ENCODE measurements at regions not wholly inside any gene's neighbourhood (a gene's known extent, or its start where the extent isn't known, plus 50 kb on each side); places are given as distances from the start of the nearest gene placed in this dataset.

DNA sequence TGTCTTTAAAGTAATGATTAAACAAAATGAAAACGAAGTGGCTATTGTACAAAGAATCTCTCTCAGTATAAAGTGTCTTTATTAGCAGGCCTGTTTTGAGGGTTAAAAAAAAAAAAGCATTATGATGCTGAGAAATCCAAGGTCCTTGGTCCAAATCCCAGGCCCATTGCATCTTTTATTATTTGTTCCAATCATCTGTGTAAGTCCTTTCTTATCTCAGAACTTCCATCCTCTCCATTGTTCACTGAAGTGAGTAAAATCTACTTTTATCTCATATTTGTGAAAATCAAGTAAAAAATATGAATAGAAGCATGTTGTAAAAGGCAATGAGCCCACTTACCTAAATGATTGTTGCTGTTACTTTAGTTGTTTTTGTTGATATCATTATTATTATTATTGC is 499.1 kb upstream of the JAG1 start:
- peaks cover 72% of the 10 kb centered on the region for H3K4me1 Mint-ChIP-seq (ENCODE audit: low read depth)
- H3K36me3 Mint-ChIP-seq (ENCODE audit: low read depth) = no peaks in the 10 kb centered on the region
- H3K9me3 Mint-ChIP-seq (ENCODE audit: low read depth) = no peaks in the 10 kb centered on the region
- H3K4me3 Mint-ChIP-seq (ENCODE audit: unreplicated experiment) = no peak overlapping the region
- H3K27me3 Mint-ChIP-seq (ENCODE audit: low read depth) = no peaks in the 10 kb centered on the region
- TF ChIP-seq, protein P1, sequence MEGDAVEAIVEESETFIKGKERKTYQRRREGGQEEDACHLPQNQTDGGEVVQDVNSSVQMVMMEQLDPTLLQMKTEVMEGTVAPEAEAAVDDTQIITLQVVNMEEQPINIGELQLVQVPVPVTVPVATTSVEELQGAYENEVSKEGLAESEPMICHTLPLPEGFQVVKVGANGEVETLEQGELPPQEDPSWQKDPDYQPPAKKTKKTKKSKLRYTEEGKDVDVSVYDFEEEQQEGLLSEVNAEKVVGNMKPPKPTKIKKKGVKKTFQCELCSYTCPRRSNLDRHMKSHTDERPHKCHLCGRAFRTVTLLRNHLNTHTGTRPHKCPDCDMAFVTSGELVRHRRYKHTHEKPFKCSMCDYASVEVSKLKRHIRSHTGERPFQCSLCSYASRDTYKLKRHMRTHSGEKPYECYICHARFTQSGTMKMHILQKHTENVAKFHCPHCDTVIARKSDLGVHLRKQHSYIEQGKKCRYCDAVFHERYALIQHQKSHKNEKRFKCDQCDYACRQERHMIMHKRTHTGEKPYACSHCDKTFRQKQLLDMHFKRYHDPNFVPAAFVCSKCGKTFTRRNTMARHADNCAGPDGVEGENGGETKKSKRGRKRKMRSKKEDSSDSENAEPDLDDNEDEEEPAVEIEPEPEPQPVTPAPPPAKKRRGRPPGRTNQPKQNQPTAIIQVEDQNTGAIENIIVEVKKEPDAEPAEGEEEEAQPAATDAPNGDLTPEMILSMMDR (IDR thresholded peaks at IDR 0.05) = no peak
- no peak overlapping the region for H3K27ac Mint-ChIP-seq (ENCODE audit: unreplicated experiment)
- DNase-seq (ENCODE audit: low spot score) = no peak

DNA sequence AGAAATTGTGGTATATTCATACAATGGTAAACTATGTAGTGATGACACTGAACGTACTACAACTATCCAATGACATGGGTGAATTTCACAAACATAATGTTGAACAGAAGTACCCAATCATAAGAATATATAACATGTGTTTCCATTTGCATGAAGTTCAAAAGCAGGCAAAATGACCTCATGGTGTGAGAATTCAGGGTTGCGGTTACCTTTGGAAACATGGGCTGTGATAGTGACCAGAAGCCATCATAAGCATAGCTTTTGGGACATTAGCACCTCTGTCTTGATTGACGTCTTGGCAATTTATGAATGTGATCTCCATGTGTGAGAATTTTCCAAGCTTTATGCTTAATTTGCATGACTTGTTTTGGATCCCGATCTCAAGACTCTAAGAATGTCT is 500.1 kb upstream of the JAG1 start:
- TF ChIP-seq, protein P1 (IDR thresholded peaks at IDR 0.05) = no peak
- DNase-seq (ENCODE audit: low spot score) = no peak
- Mint-ChIP-seq H3K4me1 (ENCODE audit: low read depth) (peaks cover 73% of the 10 kb centered on the region), H3K9me3 (ENCODE audit: low read depth) (no peaks in the 10 kb centered on the region), H3K36me3 (ENCODE audit: low read depth) (no peaks in the 10 kb centered on the region), H3K4me3 (ENCODE audit: unreplicated experiment) (no peak overlapping the region), H3K27me3 (ENCODE audit: low read depth) (no peaks in the 10 kb centered on the region), H3K27ac (ENCODE audit: unreplicated experiment) (no peak overlapping the region)

DNA sequence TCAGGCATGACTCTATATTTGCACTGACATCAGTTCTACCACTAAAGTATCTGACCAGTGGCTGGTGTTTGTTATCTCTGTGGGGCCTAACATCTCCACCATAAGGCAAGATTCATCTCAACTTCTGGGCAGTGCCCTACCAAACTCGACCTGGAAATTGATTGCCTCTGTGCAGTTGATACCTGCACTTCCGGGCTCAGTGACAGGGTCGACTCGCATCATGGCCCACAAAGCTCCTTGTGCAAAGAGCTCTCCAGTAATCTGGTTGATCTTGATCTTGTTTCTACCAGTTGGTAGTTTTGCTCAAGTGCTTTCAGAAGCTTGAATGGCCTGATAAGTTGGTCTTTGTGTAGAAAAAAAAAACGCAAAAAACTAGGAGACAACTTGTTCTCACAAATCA is 501.1 kb upstream of the JAG1 start:
- no peaks in the 10 kb centered on the region for H3K9me3 Mint-ChIP-seq (ENCODE audit: low read depth)
- TF ChIP-seq, protein P1 (IDR thresholded peaks at IDR 0.05) = no peak
- H3K4me1 Mint-ChIP-seq (ENCODE audit: low read depth) = peaks cover 67% of the 10 kb centered on the region
- no peaks in the 10 kb centered on the region for H3K36me3 Mint-ChIP-seq (ENCODE audit: low read depth)
- H3K4me3 Mint-ChIP-seq (ENCODE audit: unreplicated experiment) = no peak overlapping the region
- no peak for DNase-seq (ENCODE audit: low spot score)
- H3K27me3 Mint-ChIP-seq (ENCODE audit: low read depth) = no peaks in the 10 kb centered on the region
- H3K27ac Mint-ChIP-seq (ENCODE audit: unreplicated experiment) = no peak overlapping the region

DNA sequence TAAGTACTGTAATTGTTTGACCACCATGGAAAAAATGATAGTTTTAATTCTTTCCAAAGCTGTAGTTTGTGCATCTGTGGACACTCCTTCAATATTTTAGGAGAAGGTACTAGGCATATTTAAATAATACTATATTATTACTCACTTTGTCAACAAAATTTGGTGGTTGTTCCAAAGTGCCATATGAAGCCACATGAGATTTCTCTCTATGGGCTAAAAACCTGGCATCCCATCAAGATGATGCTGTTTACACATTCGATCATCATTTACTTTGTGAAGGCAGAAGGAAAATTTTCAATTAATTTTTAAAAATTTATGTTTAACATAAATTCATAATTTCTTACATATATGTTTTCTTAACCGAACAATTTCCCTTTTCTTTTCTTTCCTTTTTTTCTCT is 502.6 kb upstream of the JAG1 start:
- Mint-ChIP-seq H3K27me3 (ENCODE audit: low read depth) (no peaks in the 10 kb centered on the region), H3K9me3 (ENCODE audit: low read depth) (peaks cover 14% of the 10 kb centered on the region), H3K4me3 (ENCODE audit: unreplicated experiment) (no peak overlapping the region), H3K27ac (ENCODE audit: unreplicated experiment) (no peak overlapping the region), H3K4me1 (ENCODE audit: low read depth) (peaks cover 53% of the 10 kb centered on the region), H3K36me3 (ENCODE audit: low read depth) (no peaks in the 10 kb centered on the region)
- TF ChIP-seq, protein P1 (IDR thresholded peaks at IDR 0.05) = no peak
- DNase-seq (ENCODE audit: low spot score) = no peak

DNA sequence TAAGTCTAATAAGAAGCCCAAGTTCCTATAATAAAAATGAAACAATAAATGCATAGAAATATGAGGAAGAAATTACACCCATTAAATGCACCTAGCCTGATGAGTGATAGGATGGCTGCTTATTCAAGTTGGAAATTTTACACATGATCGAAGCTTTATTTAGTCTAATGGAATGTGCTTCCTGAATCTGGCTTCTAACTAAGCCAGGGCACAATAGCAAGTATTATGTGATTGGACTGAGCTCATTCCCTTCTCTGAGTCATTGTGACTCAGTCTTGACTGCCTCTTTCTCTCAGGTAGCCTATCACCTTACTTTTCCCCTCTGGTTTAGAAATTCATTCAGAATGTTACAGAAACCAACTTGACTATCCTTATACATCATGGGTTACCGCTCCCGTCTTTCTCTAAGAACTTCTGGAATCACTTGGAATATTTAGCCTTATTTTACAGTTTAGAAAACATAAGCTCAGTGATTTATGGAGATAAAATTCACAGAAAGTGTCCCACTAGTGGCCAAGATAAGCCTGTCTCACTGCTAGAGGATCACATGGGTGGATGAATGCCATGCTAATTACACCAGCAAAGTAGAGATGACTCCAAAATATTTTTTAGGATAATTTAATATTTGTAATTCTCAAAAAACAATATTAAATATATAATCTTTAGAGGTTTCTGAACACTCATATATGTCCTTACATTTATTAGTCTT is 505.3 kb upstream of the JAG1 start:
- no peak for DNase-seq (ENCODE audit: low spot score)
- no peaks in the 10 kb centered on the region for H3K36me3 Mint-ChIP-seq (ENCODE audit: low read depth)
- peak overlapping the region; percentile 66 for H3K27ac Mint-ChIP-seq (ENCODE audit: unreplicated experiment)
- peaks cover 16% of the 10 kb centered on the region for H3K9me3 Mint-ChIP-seq (ENCODE audit: low read depth)
- peaks cover 43% of the 10 kb centered on the region for H3K4me1 Mint-ChIP-seq (ENCODE audit: low read depth)
- H3K4me3 Mint-ChIP-seq (ENCODE audit: unreplicated experiment) = no peak overlapping the region
- H3K27me3 Mint-ChIP-seq (ENCODE audit: low read depth) = no peaks in the 10 kb centered on the region
- TF ChIP-seq, protein P1 (IDR thresholded peaks at IDR 0.05) = peak; percentile 45
